OCI-LY1 (cell line): ENCODE measurements at regions not wholly inside any gene's neighbourhood (a gene's known extent, or its start where the extent isn't known, plus 50 kb on each side); places are given as distances from the start of the nearest gene placed in this dataset.
"Not testable (repeated sequence)": the region's sequence is repeated elsewhere in the genome, so short reads cannot be mapped to it uniquely, and the experiment has no call there.

Source experiments
- EZH2 ChIP-seq: fragments of 200-600 bp; sonication (generic), shearing (Covaris generic); IDR thresholded peaks from 2 replicates; pipeline ENCODE4 v1.8.0; 2017; ENCODE audit warnings: borderline replicate concordance, mixed run types, mild to moderate bottlenecking, antibody characterized with exemption, low read length, moderate library complexity, mixed read lengths
- TF ChIP-seq, protein P1 (sequence below): fragments of 200-600 bp; sonication (generic), shearing (Covaris generic); IDR thresholded peaks from 2 replicates; pipeline ENCODE4 v1.5.1; 2017; ENCODE audit warnings: mild to moderate bottlenecking, antibody characterized with exemption, low read length, moderate library complexity, mixed read lengths

DNA sequence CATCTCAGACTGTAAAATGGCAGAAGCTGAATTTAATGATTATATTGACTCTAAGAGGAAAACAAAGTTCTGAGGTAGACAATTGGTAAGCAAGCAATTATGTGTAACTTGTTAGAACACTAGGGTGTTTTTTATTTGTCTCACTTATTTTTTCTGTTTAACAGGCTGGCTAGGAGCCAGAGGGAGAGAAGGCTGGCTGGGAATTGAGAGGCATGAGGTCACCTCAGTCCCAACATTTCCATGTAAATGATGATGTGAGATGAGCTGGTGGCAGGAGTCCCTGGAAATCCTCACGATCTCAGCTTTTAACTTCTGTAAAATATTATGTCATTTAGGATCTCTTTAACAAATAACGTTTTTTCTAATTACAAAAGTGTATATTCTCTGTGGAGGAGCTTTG, 66.9 kb upstream of the PLEKHG4B start:
- TF ChIP-seq, protein P1, sequence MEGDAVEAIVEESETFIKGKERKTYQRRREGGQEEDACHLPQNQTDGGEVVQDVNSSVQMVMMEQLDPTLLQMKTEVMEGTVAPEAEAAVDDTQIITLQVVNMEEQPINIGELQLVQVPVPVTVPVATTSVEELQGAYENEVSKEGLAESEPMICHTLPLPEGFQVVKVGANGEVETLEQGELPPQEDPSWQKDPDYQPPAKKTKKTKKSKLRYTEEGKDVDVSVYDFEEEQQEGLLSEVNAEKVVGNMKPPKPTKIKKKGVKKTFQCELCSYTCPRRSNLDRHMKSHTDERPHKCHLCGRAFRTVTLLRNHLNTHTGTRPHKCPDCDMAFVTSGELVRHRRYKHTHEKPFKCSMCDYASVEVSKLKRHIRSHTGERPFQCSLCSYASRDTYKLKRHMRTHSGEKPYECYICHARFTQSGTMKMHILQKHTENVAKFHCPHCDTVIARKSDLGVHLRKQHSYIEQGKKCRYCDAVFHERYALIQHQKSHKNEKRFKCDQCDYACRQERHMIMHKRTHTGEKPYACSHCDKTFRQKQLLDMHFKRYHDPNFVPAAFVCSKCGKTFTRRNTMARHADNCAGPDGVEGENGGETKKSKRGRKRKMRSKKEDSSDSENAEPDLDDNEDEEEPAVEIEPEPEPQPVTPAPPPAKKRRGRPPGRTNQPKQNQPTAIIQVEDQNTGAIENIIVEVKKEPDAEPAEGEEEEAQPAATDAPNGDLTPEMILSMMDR: not testable (repeated sequence)
- TF ChIP-seq EZH2: not testable (repeated sequence)
